HL-60 (cell line): ENCODE measurements at regions not wholly inside any gene's neighbourhood (a gene's known extent, or its start where the extent isn't known, plus 50 kb on each side); places are given as distances from the start of the nearest gene placed in this dataset.

Source experiments
- CTCF ChIP-seq: IDR thresholded peaks from one replicate; pipeline ENCODE4 v1.5.1; 2011; ENCODE audit warnings: low read length, control low read depth, inconsistent platforms; ENCODE audit not compliant: insufficient read depth
- GABPA ChIP-seq: IDR thresholded peaks from 2 replicates; pipeline ENCODE4 v1.6.1; 2012; ENCODE audit warnings: low read depth
- POLR2AphosphoS5 ChIP-seq: IDR thresholded peaks from 2 replicates; pipeline ENCODE4 v1.6.1; 2012; ENCODE audit warnings: low read depth
- REST ChIP-seq: IDR thresholded peaks from 2 replicates; pipeline ENCODE4 v1.6.1; 2012; ENCODE audit warnings: low read depth; ENCODE audit not compliant: insufficient replicate concordance

- TF ChIP-seq CTCF, result no peak
- TF ChIP-seq REST, result peak; percentile 59
- no peak for TF ChIP-seq POLR2AphosphoS5
- TF ChIP-seq GABPA, result no peak
Observed at GRCh38 chr19:34579281-34580054, 97.5 kb downstream of the SCGB2B2 start.
